ENCODE measurements at regions not wholly inside any gene's neighbourhood (a gene's known extent, or its start where the extent isn't known, plus 50 kb on each side); places are given as distances from the start of the nearest gene placed in this dataset.

GRCh38 chr7:124645704-124646103, 119.9 kb downstream of the GPR37 start:
- Histone ChIP-seq H3K27me3 (no peaks in the 10 kb centered on the region), H3K4me3 (no peak overlapping the region), H3K4me1 (no peaks in the 10 kb centered on the region), H3K27ac (no peak overlapping the region), H3K36me3 (no peaks in the 10 kb centered on the region), H3K9me3 (no peaks in the 10 kb centered on the region)
- WGBS, 2 donors: 92 to 94% methylated on average over 5 of the region's 5 CpGs
- no peak for TF ChIP-seq POLR2A (IDR thresholded peaks at IDR 0.05)
- no peak for TF ChIP-seq EP300 (IDR thresholded peaks at IDR 0.05)
- no peak for TF ChIP-seq POLR2AphosphoS5 (IDR thresholded peaks at IDR 0.05)
- TF ChIP-seq, protein P1, sequence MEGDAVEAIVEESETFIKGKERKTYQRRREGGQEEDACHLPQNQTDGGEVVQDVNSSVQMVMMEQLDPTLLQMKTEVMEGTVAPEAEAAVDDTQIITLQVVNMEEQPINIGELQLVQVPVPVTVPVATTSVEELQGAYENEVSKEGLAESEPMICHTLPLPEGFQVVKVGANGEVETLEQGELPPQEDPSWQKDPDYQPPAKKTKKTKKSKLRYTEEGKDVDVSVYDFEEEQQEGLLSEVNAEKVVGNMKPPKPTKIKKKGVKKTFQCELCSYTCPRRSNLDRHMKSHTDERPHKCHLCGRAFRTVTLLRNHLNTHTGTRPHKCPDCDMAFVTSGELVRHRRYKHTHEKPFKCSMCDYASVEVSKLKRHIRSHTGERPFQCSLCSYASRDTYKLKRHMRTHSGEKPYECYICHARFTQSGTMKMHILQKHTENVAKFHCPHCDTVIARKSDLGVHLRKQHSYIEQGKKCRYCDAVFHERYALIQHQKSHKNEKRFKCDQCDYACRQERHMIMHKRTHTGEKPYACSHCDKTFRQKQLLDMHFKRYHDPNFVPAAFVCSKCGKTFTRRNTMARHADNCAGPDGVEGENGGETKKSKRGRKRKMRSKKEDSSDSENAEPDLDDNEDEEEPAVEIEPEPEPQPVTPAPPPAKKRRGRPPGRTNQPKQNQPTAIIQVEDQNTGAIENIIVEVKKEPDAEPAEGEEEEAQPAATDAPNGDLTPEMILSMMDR (IDR thresholded peaks at IDR 0.05): no peak
- DNase-seq: no peak
- no peak for ATAC-seq (ENCODE audit: low FRiP score in 2 of 2)

- DNase-seq: no peak
- TF ChIP-seq, protein P1 (IDR thresholded peaks at IDR 0.05): no peak
- TF ChIP-seq POLR2AphosphoS5 (IDR thresholded peaks at IDR 0.05): no peak
- TF ChIP-seq POLR2A (IDR thresholded peaks at IDR 0.05): no peak
- no peak for TF ChIP-seq EP300 (IDR thresholded peaks at IDR 0.05)
- H3K9me3 ChIP-seq: no peaks in the 10 kb centered on the region
These were observed 122.2 kb downstream of the GPR37 start for GRCh38 chr7:124643311-124643811.

DNA sequence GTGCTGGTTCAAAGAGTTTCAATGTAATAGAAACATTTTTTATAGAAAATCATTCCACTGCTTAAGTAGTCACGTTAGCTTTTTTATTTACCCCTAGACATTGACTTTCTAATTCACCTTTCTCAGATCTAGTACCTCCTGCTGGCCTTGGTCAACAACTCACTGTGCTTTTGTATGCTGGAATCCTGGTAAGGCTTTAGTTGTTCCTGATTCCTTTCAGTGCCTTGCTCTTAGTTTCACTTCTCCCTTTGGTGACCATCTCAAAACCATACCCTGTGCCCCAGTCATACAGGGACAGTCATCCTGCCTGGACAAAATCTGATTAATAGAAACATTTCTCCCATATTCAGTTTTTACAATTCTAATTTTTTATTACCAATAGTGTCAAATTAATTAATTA, 130.2 kb downstream of the GPR37 start:
- Histone ChIP-seq H3K27ac (no peak overlapping the region), H3K9me3 (no peaks in the 10 kb centered on the region), H3K4me3 (no peak overlapping the region), H3K27me3 (no peaks in the 10 kb centered on the region), H3K4me1 (no peaks in the 10 kb centered on the region), H3K36me3 (no peaks in the 10 kb centered on the region)
- ATAC-seq (ENCODE audit: low FRiP score in 2 of 2) (no peak), DNase-seq (no peak)
- TF ChIP-seq, protein P1 (IDR thresholded peaks at IDR 0.05): no peak
- TF ChIP-seq POLR2AphosphoS5 (IDR thresholded peaks at IDR 0.05) (no peak), EP300 (IDR thresholded peaks at IDR 0.05) (no peak), POLR2A (IDR thresholded peaks at IDR 0.05) (no peak)
- WGBS, 2 donors: 54 to 64% methylated on average over 1 of the region's 1 CpG

More at GRCh38 chr7:124643311-124643811, 122.2 kb downstream of the GPR37 start:
- ATAC-seq (ENCODE audit: low FRiP score in 2 of 2): no peak
- H3K4me1 ChIP-seq: no peaks in the 10 kb centered on the region
- H3K27me3 ChIP-seq: no peaks in the 10 kb centered on the region
- no peak overlapping the region for H3K4me3 ChIP-seq
- no peaks in the 10 kb centered on the region for H3K36me3 ChIP-seq
- no peak overlapping the region for H3K27ac ChIP-seq

DNA sequence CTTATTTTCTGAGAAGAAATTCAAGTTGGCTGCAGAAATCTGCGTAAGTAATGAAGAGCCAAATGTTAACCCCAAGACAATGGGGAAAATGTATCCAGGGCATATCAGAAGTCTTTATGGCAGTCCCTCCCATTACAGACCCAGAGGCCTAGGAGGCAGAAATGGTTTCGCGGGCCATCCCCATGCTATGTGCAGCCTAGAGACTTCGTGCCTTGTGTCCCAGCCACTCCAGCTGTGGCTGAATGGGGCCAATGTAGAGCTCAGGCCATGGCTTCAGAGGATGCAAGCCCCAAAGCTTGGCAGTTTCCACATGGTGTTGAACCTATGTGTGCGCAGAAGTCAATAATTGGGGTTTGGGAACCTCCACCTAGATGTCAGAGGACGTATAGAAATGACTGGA, 131.9 kb downstream of the GPR37 start:
- H3K36me3 ChIP-seq: no peaks in the 10 kb centered on the region
- no peak overlapping the region for H3K27ac ChIP-seq
- WGBS, 2 donors: 72 to 91% methylated on average over 6 of the region's 6 CpGs
- H3K4me3 ChIP-seq: no peak overlapping the region
- H3K27me3 ChIP-seq: no peaks in the 10 kb centered on the region
- TF ChIP-seq EP300 (IDR thresholded peaks at IDR 0.05) (no peak), POLR2AphosphoS5 (IDR thresholded peaks at IDR 0.05) (no peak), POLR2A (IDR thresholded peaks at IDR 0.05) (no peak)
- TF ChIP-seq, protein P1 (IDR thresholded peaks at IDR 0.05): no peak
- ATAC-seq (ENCODE audit: low FRiP score in 2 of 2) (no peak), DNase-seq (no peak)
- H3K4me1 ChIP-seq: no peaks in the 10 kb centered on the region
- no peaks in the 10 kb centered on the region for H3K9me3 ChIP-seq

DNA sequence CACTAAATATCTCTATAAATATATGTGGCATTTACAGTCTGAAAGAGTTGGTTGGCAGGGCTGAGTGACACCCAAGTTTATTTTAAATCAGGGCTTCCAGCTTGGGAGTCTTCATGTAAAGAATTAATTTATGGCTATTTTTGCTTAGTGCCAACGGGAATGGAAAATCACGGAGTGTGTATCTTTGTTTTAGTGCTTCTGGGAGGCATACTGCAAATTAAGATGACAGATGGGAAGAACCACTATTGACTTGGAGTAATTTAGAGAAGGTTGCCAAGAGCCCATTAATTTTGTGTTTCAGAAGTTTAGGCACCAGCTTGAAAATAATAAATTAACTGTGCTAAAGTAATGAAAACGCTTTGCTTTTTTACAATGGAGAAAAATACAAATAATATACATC, 135.2 kb downstream of the GPR37 start:
- no peak for ATAC-seq (ENCODE audit: low FRiP score in 2 of 2)
- H3K36me3 ChIP-seq: no peaks in the 10 kb centered on the region
- no peak overlapping the region for H3K27ac ChIP-seq
- no peak for DNase-seq
- TF ChIP-seq POLR2AphosphoS5 (IDR thresholded peaks at IDR 0.05) (no peak), EP300 (IDR thresholded peaks at IDR 0.05) (no peak), POLR2A (IDR thresholded peaks at IDR 0.05) (no peak)
- TF ChIP-seq, protein P1 (IDR thresholded peaks at IDR 0.05): no peak
- H3K9me3 ChIP-seq: no peaks in the 10 kb centered on the region
- H3K4me1 ChIP-seq: no peaks in the 10 kb centered on the region
- no peaks in the 10 kb centered on the region for H3K27me3 ChIP-seq
- no peak overlapping the region for H3K4me3 ChIP-seq
- WGBS, 2 donors: 80 to 83% methylated on average over 3 of the region's 3 CpGs
